ENCODE measurements at regions not wholly inside any gene's neighbourhood (a gene's known extent, or its start where the extent isn't known, plus 50 kb on each side); places are given as distances from the start of the nearest gene placed in this dataset.

- Histone ChIP-seq H3K56ac (ENCODE audit: insufficient read length, low read depth, low read length) (no peak overlapping the region), H2BK12ac (ENCODE audit: insufficient read length, low read depth, low read length) (no peak overlapping the region), H3K27me3 (ENCODE audit: insufficient read depth, low read length) (no peaks in the 10 kb centered on the region), H3K4me1 (ENCODE audit: insufficient read depth, low read length) (no peaks in the 10 kb centered on the region; the same call in 1 of the 2 replicates), H3K9ac (ENCODE audit: extremely low read depth, insufficient read length, low read length) (no peak overlapping the region), H2AK5ac (ENCODE audit: insufficient read length, low read length) (no peak overlapping the region), H4K91ac (ENCODE audit: insufficient read length, low read depth, low read length) (no peak overlapping the region), H3K4me2 (ENCODE audit: insufficient read depth, insufficient read length, low read length) (no peak overlapping the region), H4K8ac (replicated peaks; ENCODE audit: insufficient read length, low read depth, low read length) (no peak overlapping the region), H3K23ac (ENCODE audit: insufficient read length, low read depth, low read length) (no peak overlapping the region), H3K18ac (ENCODE audit: insufficient read length, low read depth, low read length) (no peak overlapping the region), H2BK20ac (ENCODE audit: low read depth, low read length, poor library complexity, severe bottlenecking) (no peak overlapping the region), H4K5ac (ENCODE audit: insufficient read length, low read depth, low read length) (no peak overlapping the region), H3K14ac (ENCODE audit: insufficient read depth, low read length) (no peak overlapping the region), H3K79me1 (ENCODE audit: insufficient read depth, low read depth, low read length, poor library complexity, severe bottlenecking) (no peaks in the 10 kb centered on the region), H2AFZ (ENCODE audit: low read length) (no peak overlapping the region), H3K79me2 (ENCODE audit: insufficient read depth, low read length) (no peaks in the 10 kb centered on the region), H3K27ac (ENCODE audit: insufficient read length, low read depth, low read length) (no peak overlapping the region), H3K4ac (ENCODE audit: low read depth, low read length) (no peak overlapping the region), H2BK15ac (ENCODE audit: low read depth, low read length) (no peak overlapping the region), H4K20me1 (ENCODE audit: control insufficient read depth, insufficient read depth, insufficient read length) (no peaks in the 10 kb centered on the region), H3K23me2 (ENCODE audit: insufficient read length, low read depth, low read length, poor library complexity, severe bottlenecking) (no peaks in the 10 kb centered on the region), H3K9me3 (ENCODE audit: control insufficient read depth, low read depth, low read length) (no peaks in the 10 kb centered on the region), H2BK120ac (ENCODE audit: low read depth, low read length, poor library complexity, severe bottlenecking) (no peak overlapping the region), H2BK5ac (ENCODE audit: insufficient read length, low read length) (no peak overlapping the region), H3T11ph (ENCODE audit: low read length) (no peak overlapping the region)
- Mint-ChIP-seq H3K4me1 (peaks cover 17 to 18% of the 10 kb centered on the region in 2 experiments), H3K27ac (no peak overlapping the region; a peak in 2 of 7 replicates), H3K27me3 (ENCODE audit: low read depth) (no peaks in the 10 kb centered on the region), H3K36me3 (ENCODE audit: insufficient read depth in 1 of 3, low read depth in 3 of 3) (no peaks in the 10 kb centered on the region), H3K4me3 (no peak overlapping the region), H3K9me3 (no peaks in the 10 kb centered on the region)
- TF ChIP-seq CTCF (conservative IDR thresholded peaks at IDR 0.05) = no peak
- WGBS (ENCODE audit: extremely low coverage, insufficient read length, low lambda C conversion rate) = no CpG with 5 or more reads among the region's 8 CpGs
- no peak for DNase-seq
Observed at GRCh38 chr3:31165399-31165860, 271.0 kb upstream of the GADL1 start.
